GM21717 (cell line): ENCODE measurements at regions not wholly inside any gene's neighbourhood (a gene's known extent, or its start where the extent isn't known, plus 50 kb on each side); places are given as distances from the start of the nearest gene placed in this dataset.
"Not testable (repeated sequence)": the region's sequence is repeated elsewhere in the genome, so short reads cannot be mapped to it uniquely, and the experiment has no call there.

Experiments used
- ATAC-seq: cut with Tn5 transposase; IDR thresholded peaks from one replicate; pipeline ENCODE4 v1.9.1; 2021; ENCODE audit warnings: mild to moderate bottlenecking, moderate library complexity; ENCODE audit not compliant: unreplicated experiment

DNA sequence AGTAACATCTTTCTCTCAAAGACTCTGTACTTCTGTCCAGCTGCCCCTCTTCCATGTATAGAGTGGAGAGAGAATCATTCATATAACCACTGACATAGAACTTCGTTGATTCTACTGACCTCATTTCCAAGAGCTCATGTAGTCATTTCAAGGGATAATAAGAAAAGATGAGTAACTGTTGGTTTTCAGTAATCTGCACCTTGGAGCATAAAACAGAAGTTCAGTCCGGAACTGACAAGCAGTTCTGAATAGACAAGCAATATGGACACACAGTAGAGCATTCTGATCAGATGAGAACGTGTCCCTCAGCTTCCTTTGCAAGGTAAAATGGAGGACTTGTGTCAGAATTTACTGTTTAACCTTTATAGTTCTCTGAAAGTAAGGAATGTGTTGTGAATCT lies 847.1 kb downstream of the REEP3 start:
- ATAC-seq: no peak

DNA sequence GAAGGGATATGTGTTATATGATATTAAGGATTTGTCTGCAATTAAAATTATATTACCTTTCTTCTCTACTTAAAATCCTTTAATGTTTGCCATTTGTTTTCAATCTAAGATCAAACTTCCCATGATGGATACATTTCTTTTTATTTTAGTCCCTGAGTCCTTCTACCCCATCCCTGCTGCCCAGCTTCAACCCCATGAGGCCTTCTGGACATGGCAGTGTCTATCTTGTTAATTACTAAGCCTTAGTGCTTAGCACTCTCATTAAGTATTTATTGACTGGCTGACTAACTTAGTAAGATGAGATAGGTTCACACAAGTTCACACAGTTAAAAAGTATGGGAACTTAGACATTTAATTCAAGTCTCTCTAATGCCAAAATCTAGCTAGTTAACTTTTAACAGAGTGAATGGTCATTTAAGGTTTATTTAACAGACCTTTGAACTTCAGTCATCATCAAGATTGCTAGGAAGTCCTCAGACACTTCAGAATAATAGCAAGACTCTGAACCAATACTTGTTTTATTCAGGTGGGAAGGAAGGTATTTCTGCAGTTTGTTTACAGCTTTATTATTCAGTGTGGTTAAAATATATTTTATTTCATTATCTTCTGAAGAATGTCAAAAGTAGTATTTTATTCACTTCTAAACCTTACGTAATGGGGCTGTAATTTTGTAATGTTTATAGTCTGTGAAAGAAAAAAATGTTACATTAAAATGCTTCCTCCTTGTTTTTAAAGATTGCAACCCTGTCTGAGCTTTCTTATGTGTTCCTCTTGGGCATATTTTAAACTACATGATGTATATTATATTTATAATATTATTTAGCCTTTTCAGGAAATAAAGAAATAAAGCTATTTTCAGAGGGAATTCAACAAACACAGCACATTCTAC lies 848.9 kb downstream of the REEP3 start:
- ATAC-seq: no peak

DNA sequence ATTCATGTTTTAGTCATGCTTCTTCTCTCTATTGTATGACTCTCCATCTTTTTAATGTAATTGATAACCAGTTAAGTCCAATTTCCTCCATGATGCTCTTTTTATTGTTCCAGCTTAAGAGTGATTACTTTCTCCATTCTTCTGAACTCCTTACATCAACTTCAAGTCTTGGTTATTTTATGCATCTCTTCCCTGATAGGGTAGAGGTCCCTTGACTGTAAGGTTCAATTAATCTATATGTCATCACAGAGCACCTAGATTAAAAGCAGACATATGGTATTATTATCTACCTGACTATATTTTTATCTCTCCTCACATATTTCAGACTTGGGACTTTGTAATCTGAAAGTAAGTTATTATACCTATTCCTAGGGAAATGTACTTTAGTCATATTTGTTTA lies 853.1 kb downstream of the REEP3 start:
- no peak for ATAC-seq

DNA sequence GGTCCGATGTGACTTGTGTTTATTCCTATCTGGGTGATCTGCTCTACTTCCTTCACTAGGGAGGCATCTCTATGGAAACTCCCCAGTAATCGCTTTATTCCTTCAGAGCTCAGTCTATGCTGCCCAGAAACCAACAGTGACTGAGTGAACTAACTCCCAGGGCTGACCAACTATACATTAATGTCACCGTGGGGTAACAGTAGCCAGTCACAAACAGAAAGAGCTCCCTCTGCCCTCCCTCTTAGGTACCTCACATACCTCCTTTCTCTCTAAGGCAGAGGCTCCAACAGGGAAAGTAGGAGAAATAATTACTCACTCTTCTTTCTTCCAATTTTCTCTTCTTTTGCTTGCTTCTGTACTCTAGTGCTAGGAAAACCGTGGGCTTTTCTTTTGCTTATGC lies 855.0 kb downstream of the REEP3 start:
- ATAC-seq: no peak

DNA sequence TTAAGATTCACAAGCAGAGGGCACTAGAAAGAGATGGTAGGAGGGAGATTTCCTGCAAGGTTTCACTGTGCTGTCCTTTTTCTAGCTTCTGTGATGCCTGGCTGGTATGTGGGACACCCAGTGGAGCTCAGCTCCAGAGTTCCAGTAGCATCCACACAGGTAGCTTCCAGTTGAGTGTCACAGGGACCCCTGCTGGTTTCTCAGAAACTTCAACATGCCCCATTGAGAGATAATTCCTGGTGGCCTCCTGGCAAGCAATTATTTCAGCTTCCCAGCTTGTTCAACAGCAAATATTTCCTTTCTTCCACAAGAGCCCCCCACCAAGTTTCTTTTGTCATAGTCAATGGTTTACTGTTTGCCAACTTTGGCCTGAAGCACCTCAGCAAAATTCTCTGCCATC lies 858.7 kb downstream of the REEP3 start:
- ATAC-seq: no peak

DNA sequence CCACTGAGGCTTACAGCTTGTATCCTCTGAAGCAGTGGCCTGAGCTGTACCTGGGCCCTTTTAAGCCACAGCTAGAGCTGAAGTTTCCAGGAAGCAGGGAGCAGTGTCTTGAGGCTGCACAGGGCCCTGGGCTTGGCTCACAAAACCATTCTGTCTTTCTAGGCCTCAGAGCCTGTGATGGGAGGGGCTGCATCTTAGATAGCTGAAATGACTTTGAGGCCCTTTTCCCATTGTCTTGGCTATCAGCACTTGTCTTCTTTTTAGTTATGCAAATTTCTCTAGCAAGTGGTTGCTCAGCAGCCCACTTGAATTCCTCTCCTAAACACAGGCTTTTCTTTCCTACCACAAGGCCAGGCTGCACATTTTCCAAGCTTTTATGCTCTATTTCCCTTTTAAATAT lies 864.2 kb downstream of the REEP3 start:
- ATAC-seq: no peak

DNA sequence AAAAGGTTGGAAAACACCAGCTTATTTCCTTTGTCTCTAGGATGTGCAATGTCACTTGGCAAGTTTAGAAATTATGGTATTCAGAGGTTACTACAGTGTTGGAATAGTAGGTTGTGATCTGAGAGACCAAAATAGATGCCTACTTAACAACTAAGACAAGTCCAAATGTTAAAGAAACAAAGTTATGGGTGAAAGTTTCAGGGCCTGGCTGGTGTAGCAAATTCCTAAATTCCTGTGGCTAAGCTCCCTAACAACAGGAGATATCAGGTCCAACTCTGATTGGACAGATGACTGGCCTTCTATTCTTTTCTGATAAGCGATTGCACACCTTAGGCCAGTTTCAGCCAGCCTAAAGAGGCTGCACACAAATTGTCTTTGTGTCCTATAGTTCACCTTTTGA lies 873.5 kb downstream of the REEP3 start:
- no peak for ATAC-seq

DNA sequence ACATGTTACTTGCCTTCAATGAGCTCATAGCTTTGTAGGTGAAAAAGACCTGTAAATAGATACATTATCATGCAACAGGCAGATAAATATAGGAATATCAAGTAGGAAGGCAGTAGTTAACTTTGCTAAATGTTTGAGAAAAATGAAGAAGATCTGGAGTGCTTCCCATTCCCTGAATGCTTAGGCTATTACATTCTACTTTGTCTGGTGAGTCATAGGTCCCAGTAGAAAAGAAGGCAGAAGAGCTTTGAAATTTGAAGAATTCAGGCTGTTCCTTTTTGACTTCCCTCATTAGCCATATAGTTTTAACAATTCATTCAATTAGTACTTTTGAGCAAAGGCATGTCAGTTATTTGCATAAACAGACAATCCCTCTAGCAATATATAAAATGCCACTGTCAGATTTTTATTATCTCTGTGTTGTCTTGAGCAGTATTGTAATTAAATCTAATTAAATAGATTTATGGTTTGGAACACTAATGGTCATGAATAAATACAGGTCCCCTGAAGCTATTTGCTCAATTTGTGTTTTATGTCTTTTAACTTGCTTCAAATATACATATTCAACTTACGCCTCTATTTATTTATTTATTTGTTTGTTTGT lies 875.0 kb downstream of the REEP3 start:
- ATAC-seq: no peak

DNA sequence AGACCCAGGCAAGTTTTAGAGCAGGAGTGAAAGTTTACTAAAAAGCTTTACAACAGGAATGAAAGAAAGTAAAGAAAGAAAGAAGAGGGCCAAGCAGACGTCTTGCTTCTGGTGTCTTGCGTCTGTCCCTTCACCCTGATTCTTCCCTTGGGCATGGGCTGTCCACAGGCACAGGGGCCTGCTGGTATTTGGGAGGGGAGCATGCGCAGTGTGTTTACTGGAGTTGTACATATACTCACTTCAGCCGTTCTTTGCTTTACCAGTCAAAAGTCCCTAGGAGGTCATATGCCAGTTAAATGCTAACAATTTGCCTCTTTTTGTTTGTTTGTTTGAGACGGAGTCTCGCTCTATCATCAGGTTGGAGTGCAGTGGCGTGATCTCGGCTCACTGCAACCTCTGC lies 875.9 kb downstream of the REEP3 start:
- ATAC-seq: no peak

DNA sequence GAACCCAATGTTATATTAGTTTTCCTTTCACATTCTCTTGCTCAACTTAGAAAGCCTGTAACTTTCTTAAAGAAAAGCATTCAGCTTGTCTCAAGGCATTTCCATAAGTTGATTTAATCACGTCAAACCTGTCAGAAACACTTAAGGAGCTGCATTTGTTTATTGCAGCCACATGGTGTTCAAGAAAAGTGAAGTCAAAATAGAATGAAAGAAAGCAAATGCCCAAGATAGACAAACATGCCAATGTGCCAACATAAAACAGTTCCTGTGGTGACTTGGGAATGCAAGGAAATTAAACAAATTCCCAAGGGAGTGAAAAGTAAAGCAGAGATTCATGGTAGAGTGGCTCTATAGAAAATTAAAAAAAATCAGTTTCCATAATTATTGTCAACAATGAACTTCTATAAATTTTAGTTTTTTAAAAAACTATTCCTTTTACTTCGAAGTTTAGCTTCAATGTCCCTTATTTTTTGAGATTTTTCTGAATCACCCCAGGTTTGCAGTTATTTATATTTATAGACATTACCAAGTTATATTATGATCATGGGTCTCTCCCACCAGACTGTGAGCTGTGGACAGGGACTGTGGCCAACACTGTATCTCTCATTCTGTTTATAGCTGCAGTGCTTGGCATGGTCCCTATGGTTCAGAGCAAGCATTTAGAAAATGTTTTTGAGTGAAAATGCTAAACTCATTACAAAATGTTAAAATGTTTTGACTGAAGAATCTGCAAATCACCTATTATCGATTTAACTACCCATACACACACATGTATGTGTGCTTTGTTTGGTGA lies 887.4 kb downstream of the REEP3 start:
- no peak for ATAC-seq

DNA sequence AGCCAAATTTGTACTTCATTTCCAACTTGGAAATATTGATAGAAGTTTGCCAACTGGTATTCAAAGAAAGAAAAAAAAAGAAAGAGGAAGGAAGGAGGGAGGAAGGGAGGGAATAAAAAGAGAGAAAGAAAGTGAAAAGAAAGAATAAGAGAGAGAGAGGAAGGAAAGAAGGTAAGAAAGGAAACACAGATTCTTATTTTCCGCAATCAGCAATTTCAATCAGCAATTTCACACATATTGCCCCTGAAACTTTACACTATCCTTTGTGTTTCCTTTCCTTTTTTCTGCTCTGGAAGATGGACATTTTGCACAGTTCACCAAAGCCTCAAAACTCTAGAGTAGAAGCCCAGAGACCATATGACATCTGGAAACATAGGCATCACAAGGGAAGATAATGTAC lies 888.1 kb downstream of the REEP3 start:
- no peak for ATAC-seq

DNA sequence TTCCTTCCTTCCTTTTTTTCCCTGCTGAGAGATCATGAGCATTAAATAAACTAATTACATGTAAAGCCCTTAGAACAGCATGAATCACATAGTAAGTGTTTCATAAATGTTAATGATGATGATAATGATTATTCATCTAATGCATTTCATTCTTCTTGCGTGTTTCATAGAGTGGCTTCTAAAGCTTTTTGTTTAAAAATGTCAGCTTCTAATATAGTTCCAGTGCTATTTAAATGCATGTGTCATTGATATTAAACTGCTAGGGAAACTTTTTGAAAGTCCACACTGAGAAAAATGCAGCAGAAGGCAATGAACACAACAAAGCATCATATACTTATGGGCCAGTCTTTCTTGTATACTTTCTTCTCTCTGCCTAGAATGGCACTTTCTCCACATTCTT lies 894.8 kb downstream of the REEP3 start:
- no peak for ATAC-seq

DNA sequence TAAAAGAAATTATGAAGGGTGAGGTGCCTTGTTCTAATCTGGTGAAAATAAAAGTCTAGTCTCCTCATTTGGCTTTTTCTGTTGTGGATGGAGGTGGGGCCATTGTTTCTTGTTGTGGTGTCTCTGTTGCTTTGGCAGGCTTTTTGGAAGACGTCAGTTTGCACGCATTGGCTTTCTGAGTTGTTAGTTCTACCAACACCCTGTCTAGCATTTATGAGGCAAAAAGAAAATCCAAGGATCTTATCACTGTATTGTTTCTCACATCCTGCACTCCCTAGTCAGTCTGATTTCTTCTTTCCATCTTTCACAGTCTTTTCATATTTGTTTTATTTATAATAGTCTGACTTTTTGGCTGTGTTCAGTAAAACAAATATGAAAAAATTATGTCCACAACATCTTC lies 898.3 kb downstream of the REEP3 start:
- no peak for ATAC-seq

DNA sequence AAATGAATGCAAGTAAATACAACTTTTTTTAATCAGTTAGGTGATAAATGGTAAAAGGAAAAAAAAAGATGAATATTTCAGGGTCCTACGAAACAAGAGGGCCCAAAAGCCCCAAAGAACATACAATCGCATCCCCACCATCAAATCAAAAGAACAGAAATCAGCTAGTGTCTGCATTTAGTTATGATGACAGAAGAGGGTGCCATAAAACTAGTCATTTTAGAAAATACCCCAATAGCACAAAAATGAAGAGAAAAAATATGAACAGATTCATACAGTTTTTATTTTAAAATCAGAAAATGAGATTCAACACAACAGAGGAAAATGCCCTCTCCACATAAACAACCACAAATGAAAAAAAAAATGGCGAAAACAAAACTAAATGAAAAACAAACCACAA lies 905.5 kb downstream of the REEP3 start:
- no peak for ATAC-seq

DNA sequence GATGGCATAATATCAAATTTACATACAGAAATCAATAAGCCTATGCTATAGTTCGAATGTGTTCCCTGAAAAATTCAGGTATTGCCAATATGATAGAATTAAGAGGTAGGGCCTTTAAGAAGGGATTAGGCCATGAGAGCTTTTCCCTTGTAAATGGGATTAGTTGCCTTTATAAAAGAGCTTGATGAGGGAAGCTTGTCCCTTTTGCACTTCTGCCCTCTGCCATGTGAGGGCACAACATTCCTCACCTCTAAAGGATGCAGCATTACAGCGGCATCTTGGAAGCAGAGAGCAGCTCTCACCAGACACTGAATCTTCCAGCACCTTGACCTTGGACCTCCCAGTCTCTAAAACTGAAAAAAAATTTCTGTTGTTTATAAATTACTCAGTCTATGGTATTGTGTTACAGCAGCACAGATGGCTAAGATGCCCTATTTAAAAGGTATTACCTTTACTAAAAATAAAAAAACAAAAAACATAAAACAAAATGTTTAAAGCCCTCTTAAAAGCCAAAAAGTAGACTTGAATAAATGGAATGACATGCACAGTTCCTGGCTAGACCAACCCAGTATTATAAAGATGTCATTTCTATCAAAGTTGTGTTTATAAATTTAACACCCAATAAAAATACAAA lies 909.6 kb downstream of the REEP3 start:
- no peak for ATAC-seq

DNA sequence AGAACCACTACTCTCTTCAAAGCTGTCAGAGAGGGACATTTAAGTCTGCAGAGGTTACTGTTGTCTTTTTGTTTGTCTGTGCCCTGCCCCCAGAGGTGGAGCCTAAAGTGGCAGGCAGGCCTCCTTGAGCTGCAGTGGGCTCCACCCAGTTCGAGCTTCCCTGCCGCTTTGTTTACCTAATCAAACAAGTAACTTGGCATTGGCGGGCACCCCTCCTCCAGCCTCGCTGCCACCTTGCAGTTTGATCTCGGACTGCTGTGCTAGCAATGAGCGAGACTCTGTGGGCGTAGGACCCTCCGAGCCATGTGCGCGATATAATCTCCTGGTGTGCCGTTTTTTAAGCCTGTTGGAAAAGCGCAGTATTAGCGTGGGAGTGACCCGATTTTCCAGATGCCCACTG lies 920.7 kb downstream of the REEP3 start:
- ATAC-seq: not testable (repeated sequence)

DNA sequence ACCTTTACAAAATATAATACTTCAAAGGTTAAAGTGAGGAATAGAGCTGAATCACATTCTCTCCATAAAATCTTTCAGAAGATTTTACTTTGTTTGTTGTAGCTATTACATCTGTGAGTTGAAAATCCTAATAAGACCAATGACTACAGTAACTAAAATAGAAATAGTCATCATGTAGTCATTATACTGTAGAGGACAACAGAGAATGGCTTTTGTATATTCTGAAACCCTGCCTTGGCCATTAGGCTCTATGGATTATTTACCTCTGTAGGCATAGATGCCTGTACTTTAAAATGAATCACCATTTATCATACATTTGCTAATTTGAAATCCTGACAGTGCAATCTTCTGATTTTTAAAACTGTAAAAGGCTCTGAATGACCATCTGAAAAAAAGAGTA lies 923.0 kb downstream of the REEP3 start:
- ATAC-seq: no peak

DNA sequence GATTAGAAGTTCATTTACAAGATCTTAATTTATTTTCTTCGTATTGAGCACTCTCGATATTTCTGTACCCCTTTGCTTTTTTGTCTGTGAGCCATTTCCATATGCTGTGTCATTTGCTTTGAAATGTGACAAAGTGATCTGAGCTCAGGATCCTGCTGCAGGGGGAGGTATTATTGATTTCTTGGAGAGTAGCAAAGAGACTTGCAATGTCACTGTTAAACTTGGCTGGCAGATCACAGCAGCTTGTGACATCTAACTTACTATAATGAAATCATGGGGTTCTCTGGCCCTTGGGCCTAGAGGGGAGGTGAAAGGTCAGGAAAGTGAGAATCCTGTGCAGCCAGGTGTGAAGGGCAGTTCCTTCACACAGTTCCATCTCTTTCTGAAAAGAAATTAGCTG lies 923.4 kb downstream of the REEP3 start:
- no peak for ATAC-seq

DNA sequence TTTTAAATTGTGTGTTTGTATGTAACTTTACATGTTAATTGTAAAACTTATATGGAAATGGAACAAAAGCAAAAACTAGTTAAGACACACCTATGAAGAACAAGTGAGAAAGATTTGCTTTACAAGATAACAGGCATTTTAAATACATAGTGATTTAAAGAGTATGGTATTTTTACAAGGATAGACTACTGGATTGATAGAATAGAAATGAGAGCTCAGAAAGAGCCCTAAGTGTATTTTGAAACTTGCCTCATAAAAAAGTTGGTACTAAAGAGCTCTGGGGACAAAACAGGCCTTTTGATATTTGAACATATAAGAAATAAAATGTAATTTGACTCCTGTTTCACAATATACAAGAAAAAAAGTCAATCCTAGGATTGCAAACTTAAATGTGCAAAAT lies 928.4 kb downstream of the REEP3 start:
- no peak for ATAC-seq

DNA sequence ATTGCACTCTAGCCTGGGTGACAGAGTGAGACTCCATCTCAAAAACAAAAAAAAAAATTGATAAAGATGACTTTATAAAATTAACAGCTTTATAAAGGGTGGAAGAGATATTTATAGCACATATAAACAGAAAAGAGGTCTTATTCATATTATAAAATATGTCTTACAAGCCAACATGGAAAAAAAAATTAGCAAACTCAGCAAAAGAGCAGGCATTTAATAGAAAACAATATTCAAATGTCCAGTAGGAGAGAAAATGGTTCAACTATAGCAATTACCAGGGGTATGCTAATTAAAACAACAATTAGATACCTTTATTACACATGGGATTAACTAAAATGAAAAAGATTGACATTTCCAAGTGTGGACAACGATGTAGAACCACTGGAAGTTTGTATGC lies 929.1 kb downstream of the REEP3 start:
- no peak for ATAC-seq

DNA sequence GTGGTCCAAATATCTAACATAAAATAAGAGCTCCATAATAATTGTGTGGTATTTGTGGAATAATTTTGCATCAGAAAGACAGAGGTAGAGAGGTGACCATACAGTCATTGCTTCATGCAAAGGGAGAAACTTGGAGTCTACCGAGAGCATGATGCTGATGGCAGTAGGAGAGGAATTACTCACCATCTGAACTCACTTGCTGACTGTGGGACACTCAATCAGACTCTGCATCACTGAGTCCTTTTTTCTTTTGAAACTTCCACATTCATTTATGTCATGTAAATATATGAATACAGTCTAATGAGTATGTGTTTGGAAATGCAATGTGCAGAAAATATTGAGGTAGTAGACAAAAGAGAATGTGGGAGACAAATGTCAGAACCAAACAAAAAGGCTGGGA lies 933.8 kb downstream of the REEP3 start:
- ATAC-seq: no peak
